Ovary (tissue), 3 donors: ENCODE measurements at regions not wholly inside any gene's neighbourhood (a gene's known extent, or its start where the extent isn't known, plus 50 kb on each side); places are given as distances from the start of the nearest gene placed in this dataset.

Experiments used
- EP300 ChIP-seq: sonication (generic); formaldehyde crosslinking; IDR thresholded peaks from one replicate; pipeline ENCODE4 v1.6.1; 2017; ENCODE audit warnings: antibody characterized with exemption
- TF ChIP-seq, protein P1 (sequence below), 3 donors: fragments of 450-650 bp in 2 of 3; fragments of 200-600 bp in 1 of 3; IDR thresholded peaks; one replicate each; pipeline versions ENCODE4 v1.5.1 to v1.8.0; 2016 to 2022; ENCODE audit warnings: antibody characterized with exemption in 3 of 3, mild to moderate bottlenecking in 1 of 3
- donor health status: DM: no; HTN: no; CAD: no.

- TF ChIP-seq, protein P1, sequence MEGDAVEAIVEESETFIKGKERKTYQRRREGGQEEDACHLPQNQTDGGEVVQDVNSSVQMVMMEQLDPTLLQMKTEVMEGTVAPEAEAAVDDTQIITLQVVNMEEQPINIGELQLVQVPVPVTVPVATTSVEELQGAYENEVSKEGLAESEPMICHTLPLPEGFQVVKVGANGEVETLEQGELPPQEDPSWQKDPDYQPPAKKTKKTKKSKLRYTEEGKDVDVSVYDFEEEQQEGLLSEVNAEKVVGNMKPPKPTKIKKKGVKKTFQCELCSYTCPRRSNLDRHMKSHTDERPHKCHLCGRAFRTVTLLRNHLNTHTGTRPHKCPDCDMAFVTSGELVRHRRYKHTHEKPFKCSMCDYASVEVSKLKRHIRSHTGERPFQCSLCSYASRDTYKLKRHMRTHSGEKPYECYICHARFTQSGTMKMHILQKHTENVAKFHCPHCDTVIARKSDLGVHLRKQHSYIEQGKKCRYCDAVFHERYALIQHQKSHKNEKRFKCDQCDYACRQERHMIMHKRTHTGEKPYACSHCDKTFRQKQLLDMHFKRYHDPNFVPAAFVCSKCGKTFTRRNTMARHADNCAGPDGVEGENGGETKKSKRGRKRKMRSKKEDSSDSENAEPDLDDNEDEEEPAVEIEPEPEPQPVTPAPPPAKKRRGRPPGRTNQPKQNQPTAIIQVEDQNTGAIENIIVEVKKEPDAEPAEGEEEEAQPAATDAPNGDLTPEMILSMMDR (IDR thresholded peaks at IDR 0.05) = no peak
- TF ChIP-seq EP300 = no peak
Measured at GRCh38 chr1:80003250-80003649, 996.7 kb upstream of the ADGRL4 start.
